OCI-LY1 (cell line): ENCODE measurements at regions not wholly inside any gene's neighbourhood (a gene's known extent, or its start where the extent isn't known, plus 50 kb on each side); places are given as distances from the start of the nearest gene placed in this dataset.

Experiments used
- H2AFZ ChIP-seq: fragments of 200-600 bp; sonication (generic), shearing (Covaris generic); 2 replicates; pipeline ENCODE4 v1.6.0; 2014; ENCODE audit warnings: antibody characterized with exemption, mild to moderate bottlenecking, low read length
- H3F3A ChIP-seq: fragments of 200-600 bp; sonication (generic), shearing (Covaris generic); 2 replicates; pipeline ENCODE4 v1.6.0; 2014; ENCODE audit warnings: mild to moderate bottlenecking, antibody characterized with exemption, low read length, moderate library complexity; ENCODE audit not compliant: insufficient read depth
- H3K27ac ChIP-seq: fragments of 200-600 bp; sonication (generic); 2 replicates; pipeline ENCODE4 v1.5.1; 2014; ENCODE audit warnings: low read length, mixed run types, mild to moderate bottlenecking, low read depth; ENCODE audit not compliant: poor library complexity, severe bottlenecking
- H3K27me3 ChIP-seq: fragments of 200-600 bp; sonication (generic); 2 replicates; pipeline ENCODE4 v1.6.0; 2014; ENCODE audit warnings: antibody characterized with exemption, mild to moderate bottlenecking, low read length, moderate library complexity; ENCODE audit not compliant: insufficient read depth
- H3K36me3 ChIP-seq: fragments of 200-600 bp; sonication (generic); 2 replicates; pipeline ENCODE4 v1.6.1; 2014; ENCODE audit warnings: mild to moderate bottlenecking, antibody characterized with exemption, low read length, moderate library complexity, mixed read lengths; ENCODE audit not compliant: insufficient read depth
- H3K4me1 ChIP-seq: fragments of 200-600 bp; sonication (generic); 2 replicates; pipeline ENCODE4 v1.5.1; 2014; ENCODE audit warnings: mild to moderate bottlenecking, low read length, moderate library complexity; ENCODE audit not compliant: insufficient read depth, severe bottlenecking
- H3K4me2 ChIP-seq: fragments of 200-600 bp; sonication (generic), shearing (Covaris generic); 2 replicates; pipeline ENCODE4 v1.6.1; 2014; ENCODE audit warnings: low read length
- H3K4me3 ChIP-seq: fragments of 200-600 bp; sonication (generic); 2 replicates; pipeline ENCODE4 v1.5.1; 2014; ENCODE audit warnings: low read length, low read depth, mild to moderate bottlenecking, mixed read lengths; ENCODE audit not compliant: poor library complexity, severe bottlenecking
- H3K79me2 ChIP-seq: fragments of 200-600 bp; shearing (Covaris generic); 2 replicates; pipeline ENCODE4 v1.6.1; 2016; ENCODE audit warnings: mixed run types, low read length, mixed read lengths; ENCODE audit not compliant: insufficient read depth
- H3K9ac ChIP-seq: fragments of 200-600 bp; sonication (generic), shearing (Covaris generic); 2 replicates; pipeline ENCODE4 v1.6.1; 2014; ENCODE audit warnings: mild to moderate bottlenecking, low read length, mixed read lengths
- H3K9me2 ChIP-seq: fragments of 200-600 bp; sonication (generic), shearing (Covaris generic); 2 replicates; pipeline ENCODE4 v1.6.1; 2014; ENCODE audit warnings: low read depth, mild to moderate bottlenecking, low read length, mixed read lengths
- H3K9me3 ChIP-seq: fragments of 200-600 bp; shearing (Covaris generic); 2 replicates; pipeline ENCODE4 v1.6.1; 2014; ENCODE audit warnings: low read length, mixed read lengths
- H4K20me1 ChIP-seq: fragments of 200-600 bp; sonication (generic), shearing (Covaris generic); 2 replicates; pipeline ENCODE4 v1.6.0; 2016; ENCODE audit warnings: mild to moderate bottlenecking, low read length; ENCODE audit not compliant: insufficient read depth
- EZH2 ChIP-seq: fragments of 200-600 bp; sonication (generic), shearing (Covaris generic); IDR thresholded peaks from 2 replicates; pipeline ENCODE4 v1.8.0; 2017; ENCODE audit warnings: borderline replicate concordance, mixed run types, mild to moderate bottlenecking, antibody characterized with exemption, low read length, moderate library complexity, mixed read lengths
- TF ChIP-seq, protein P1 (sequence below): fragments of 200-600 bp; sonication (generic), shearing (Covaris generic); IDR thresholded peaks from 2 replicates; pipeline ENCODE4 v1.5.1; 2017; ENCODE audit warnings: mild to moderate bottlenecking, antibody characterized with exemption, low read length, moderate library complexity, mixed read lengths

- H2AFZ ChIP-seq, result no peak overlapping the region
- H3K27me3 ChIP-seq, result no peaks in the 10 kb centered on the region
- H3K27ac ChIP-seq, result no peak overlapping the region
- no peaks in the 10 kb centered on the region for H3K79me2 ChIP-seq
- H3K4me1 ChIP-seq, result no peaks in the 10 kb centered on the region
- no peak overlapping the region for H3K4me3 ChIP-seq
- H4K20me1 ChIP-seq, result no peaks in the 10 kb centered on the region
- no peaks in the 10 kb centered on the region for H3F3A ChIP-seq
- H3K9ac ChIP-seq, result no peak overlapping the region
- H3K9me2 ChIP-seq, result no peaks in the 10 kb centered on the region
- TF ChIP-seq, protein P1, sequence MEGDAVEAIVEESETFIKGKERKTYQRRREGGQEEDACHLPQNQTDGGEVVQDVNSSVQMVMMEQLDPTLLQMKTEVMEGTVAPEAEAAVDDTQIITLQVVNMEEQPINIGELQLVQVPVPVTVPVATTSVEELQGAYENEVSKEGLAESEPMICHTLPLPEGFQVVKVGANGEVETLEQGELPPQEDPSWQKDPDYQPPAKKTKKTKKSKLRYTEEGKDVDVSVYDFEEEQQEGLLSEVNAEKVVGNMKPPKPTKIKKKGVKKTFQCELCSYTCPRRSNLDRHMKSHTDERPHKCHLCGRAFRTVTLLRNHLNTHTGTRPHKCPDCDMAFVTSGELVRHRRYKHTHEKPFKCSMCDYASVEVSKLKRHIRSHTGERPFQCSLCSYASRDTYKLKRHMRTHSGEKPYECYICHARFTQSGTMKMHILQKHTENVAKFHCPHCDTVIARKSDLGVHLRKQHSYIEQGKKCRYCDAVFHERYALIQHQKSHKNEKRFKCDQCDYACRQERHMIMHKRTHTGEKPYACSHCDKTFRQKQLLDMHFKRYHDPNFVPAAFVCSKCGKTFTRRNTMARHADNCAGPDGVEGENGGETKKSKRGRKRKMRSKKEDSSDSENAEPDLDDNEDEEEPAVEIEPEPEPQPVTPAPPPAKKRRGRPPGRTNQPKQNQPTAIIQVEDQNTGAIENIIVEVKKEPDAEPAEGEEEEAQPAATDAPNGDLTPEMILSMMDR, result no peak
- no peak for TF ChIP-seq EZH2
- no peak overlapping the region for H3K4me2 ChIP-seq
- H3K36me3 ChIP-seq, result no peaks in the 10 kb centered on the region
- no peaks in the 10 kb centered on the region for H3K9me3 ChIP-seq
Measured at GRCh38 chr5:4180703-4181102, 585.1 kb downstream of the IRX1 start.

- Histone ChIP-seq H4K20me1 (no peaks in the 10 kb centered on the region), H3K9me2 (no peaks in the 10 kb centered on the region), H3K9me3 (no peaks in the 10 kb centered on the region), H2AFZ (no peak overlapping the region), H3K27ac (no peak overlapping the region), H3K36me3 (no peaks in the 10 kb centered on the region), H3F3A (no peaks in the 10 kb centered on the region), H3K4me1 (no peaks in the 10 kb centered on the region), H3K4me3 (no peak overlapping the region), H3K9ac (no peak overlapping the region), H3K27me3 (no peaks in the 10 kb centered on the region), H3K4me2 (no peak overlapping the region), H3K79me2 (no peaks in the 10 kb centered on the region)
- no peak for TF ChIP-seq EZH2
- TF ChIP-seq, protein P1, result no peak
Measured at GRCh38 chr5:4182144-4182543, 586.5 kb downstream of the IRX1 start.

DNA sequence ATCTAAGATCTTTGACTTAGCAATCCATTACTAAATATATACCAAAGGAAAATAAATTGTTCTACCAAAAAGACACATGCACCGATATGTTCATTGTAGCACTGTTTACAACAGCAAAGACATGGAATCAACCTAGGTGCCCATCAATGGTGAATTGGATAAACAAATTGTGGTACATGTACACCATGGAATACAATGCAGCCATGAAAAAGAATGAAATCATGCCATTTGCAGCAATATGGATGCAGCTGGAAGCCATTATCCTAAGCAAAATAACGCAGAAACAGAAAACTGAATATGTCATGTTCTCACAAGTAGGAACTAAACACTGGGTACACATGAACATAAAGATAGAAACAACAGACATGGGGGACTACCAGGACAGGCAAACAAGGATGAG, 589.5 kb downstream of the IRX1 start:
- H3K9ac ChIP-seq, result no peak overlapping the region
- H3K79me2 ChIP-seq, result no peaks in the 10 kb centered on the region
- H3K9me3 ChIP-seq, result no peaks in the 10 kb centered on the region
- no peaks in the 10 kb centered on the region for H3K27me3 ChIP-seq
- H3F3A ChIP-seq, result no peaks in the 10 kb centered on the region
- no peaks in the 10 kb centered on the region for H3K4me1 ChIP-seq
- TF ChIP-seq, protein P1, result no peak
- TF ChIP-seq EZH2, result no peak
- H3K4me2 ChIP-seq, result no peak overlapping the region
- H3K4me3 ChIP-seq, result no peak overlapping the region
- no peak overlapping the region for H3K27ac ChIP-seq
- no peak overlapping the region for H2AFZ ChIP-seq
- H4K20me1 ChIP-seq, result no peaks in the 10 kb centered on the region
- H3K36me3 ChIP-seq, result no peaks in the 10 kb centered on the region
- H3K9me2 ChIP-seq, result no peaks in the 10 kb centered on the region
